ENCODE measurements at regions not wholly inside any gene's neighbourhood (a gene's known extent, or its start where the extent isn't known, plus 50 kb on each side); places are given as distances from the start of the nearest gene placed in this dataset.
"Not testable (repeated sequence)": the region's sequence is repeated elsewhere in the genome, so short reads cannot be mapped to it uniquely, and the experiment has no call there.

DNA sequence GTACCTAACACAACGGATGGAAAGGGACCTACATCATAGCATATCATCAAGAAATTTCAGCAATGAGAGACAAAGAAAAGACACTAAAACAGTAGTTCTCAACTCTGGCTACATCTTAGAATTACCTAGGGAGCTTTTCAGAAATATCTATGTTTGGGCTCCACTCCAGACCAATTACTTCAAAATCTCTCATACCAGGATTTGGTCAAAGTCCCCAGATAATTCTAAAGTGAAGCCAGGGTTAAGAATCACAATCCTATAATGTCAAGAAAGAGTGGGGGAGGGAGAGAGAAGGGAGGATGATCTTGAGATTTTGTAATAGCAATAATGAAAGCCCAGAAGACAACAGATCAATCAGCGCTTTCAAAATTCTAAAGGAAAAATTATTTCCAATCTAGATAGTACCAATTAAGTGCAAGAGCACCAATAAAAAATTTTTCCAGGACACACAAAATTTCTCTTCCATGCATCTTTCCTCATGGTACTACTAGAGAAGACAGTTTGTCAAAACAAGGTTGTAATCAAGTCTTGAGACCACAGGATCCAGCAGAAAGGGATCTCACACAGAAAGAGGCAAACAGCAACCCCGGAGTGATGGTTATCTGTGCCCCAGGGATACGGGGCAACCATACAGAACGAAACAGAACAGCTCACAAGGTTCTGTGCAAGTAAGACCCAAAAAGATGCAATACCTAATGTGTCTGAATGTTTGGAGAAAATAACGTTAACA lies 152.9 kb upstream of the DST start:
- POLR2A ChIA-PET, result no interaction called here

DNA sequence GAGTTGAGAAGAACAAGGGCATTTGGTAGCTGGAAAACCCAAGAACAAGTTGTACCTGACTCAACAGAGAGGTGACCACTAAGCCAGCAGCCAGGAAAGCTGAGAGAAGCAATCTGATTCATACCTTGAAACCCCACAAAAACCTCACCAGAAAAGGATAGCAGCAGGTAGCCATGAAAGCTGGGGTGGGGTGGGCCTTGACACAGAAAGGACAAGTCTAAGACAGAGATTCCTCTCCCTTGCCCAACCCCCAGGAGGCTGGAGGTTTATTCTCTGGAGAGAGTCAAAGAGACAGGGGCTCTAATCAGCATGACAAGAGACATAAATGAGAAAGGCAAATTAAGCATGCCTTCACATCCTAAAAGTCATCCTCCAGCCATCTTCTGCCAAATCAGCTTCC lies 151.7 kb upstream of the DST start:
- Mint-ChIP-seq H3K27me3 (ENCODE audit: low read depth) (peaks cover 10% of the 10 kb centered on the region), H3K27ac (no peak overlapping the region), H3K4me1 (ENCODE audit: low read depth) (no peaks in the 10 kb centered on the region), H3K36me3 (ENCODE audit: low read depth) (no peaks in the 10 kb centered on the region), H3K9me3 (ENCODE audit: insufficient read depth) (no peaks in the 10 kb centered on the region), H3K4me3 (no peak overlapping the region)
- CTCF ChIA-PET, result no interaction called here
- POLR2A ChIA-PET, result interaction anchor here (0.6 kb wide), 1 partner anchor 28 kb away, joined by 4 read pairs; no protein-coding TSS in a partner anchor
- DNase-seq (no peak), ATAC-seq (no peak)

More for the DNA sequence above, 152.9 kb upstream of the DST start:
- no peak overlapping the region for H3K27ac Mint-ChIP-seq
- ATAC-seq (no peak), DNase-seq (no peak)
- H3K4me1 Mint-ChIP-seq (ENCODE audit: low read depth), result no peaks in the 10 kb centered on the region
- no peaks in the 10 kb centered on the region for H3K9me3 Mint-ChIP-seq (ENCODE audit: insufficient read depth)
- CTCF ChIA-PET, result no interaction called here
- H3K36me3 Mint-ChIP-seq (ENCODE audit: low read depth), result no peaks in the 10 kb centered on the region
- no peak overlapping the region for H3K4me3 Mint-ChIP-seq
- peaks cover 8% of the 10 kb centered on the region for H3K27me3 Mint-ChIP-seq (ENCODE audit: low read depth)

DNA sequence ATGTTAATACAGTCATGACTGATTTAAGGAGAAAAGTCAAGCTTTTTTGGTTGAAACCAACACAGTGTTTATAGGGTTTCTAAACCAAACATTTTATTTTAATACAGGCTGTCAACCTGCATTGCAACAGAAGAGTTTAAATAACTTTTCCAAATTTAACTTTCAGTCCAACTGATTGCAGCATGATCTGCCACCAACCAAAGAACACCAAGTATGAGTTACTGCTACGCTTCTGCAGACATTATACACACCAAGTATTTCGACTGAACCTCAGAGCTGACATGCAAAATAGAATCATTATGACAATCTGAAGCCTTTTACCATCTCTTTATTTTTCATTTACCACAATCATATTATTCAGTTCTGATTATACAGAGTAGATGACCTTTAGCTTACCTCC lies 151.2 kb upstream of the DST start:
- H3K27me3 Mint-ChIP-seq (ENCODE audit: low read depth), result peaks cover 10% of the 10 kb centered on the region
- no peaks in the 10 kb centered on the region for H3K36me3 Mint-ChIP-seq (ENCODE audit: low read depth)
- no peak overlapping the region for H3K27ac Mint-ChIP-seq
- ChIA-PET CTCF (no interaction called here), POLR2A (interaction anchor here (0.6 kb wide), 1 partner anchor 27 kb away, joined by 4 read pairs; no protein-coding TSS in a partner anchor)
- no peak overlapping the region for H3K4me3 Mint-ChIP-seq
- ATAC-seq (no peak), DNase-seq (no peak)
- no peaks in the 10 kb centered on the region for H3K4me1 Mint-ChIP-seq (ENCODE audit: low read depth)
- no peaks in the 10 kb centered on the region for H3K9me3 Mint-ChIP-seq (ENCODE audit: insufficient read depth)

DNA sequence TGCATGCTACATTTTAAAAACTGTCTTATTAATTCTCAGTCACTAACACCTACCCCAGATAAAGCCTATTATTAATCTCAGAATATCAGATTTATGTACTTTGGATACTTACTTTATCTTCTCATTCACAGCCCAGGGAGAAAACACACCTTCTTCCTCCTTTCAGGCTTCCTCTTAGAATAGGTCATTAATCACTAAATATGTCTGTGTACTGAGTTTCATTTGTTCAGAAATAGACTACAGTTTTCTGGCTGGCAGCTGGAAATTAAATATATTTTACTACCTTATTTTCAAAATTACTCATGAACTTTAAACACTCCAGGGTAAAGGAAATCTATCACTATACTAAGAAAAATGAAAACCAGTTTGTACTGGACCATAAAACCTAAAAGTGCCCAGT lies 147.7 kb upstream of the DST start:
- ChIA-PET CTCF (no interaction called here), POLR2A (no interaction called here)
- peaks cover 10% of the 10 kb centered on the region for H3K27me3 Mint-ChIP-seq (ENCODE audit: low read depth)
- H3K9me3 Mint-ChIP-seq (ENCODE audit: insufficient read depth), result no peaks in the 10 kb centered on the region
- no peak overlapping the region for H3K27ac Mint-ChIP-seq
- DNase-seq (no peak), ATAC-seq (no peak)
- H3K4me1 Mint-ChIP-seq (ENCODE audit: low read depth), result no peaks in the 10 kb centered on the region
- H3K36me3 Mint-ChIP-seq (ENCODE audit: low read depth), result no peaks in the 10 kb centered on the region
- H3K4me3 Mint-ChIP-seq, result no peak overlapping the region

DNA sequence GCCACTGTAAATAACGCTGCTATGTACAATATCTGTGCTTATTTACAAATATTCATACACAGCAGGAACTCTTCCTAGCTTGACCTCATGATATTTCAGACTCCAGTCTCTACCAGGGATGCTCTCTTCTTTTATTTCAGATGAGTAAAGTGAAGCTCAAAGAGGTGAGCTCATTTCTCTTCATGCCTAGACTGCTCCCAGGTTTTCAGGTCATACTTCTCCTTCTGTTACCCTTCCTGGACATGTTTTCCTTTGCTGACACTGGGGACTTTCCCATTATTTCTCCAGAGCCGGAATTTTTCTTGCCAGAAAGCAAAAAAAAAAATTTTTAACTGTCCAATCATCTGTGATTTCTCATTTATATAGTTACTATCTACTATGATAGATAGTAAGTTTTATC lies 147.2 kb upstream of the DST start:
- ATAC-seq, result no peak
- H3K27ac Mint-ChIP-seq, result no peak overlapping the region
- CTCF ChIA-PET, result no interaction called here
- POLR2A ChIA-PET, result no interaction called here
- H3K4me3 Mint-ChIP-seq, result no peak overlapping the region
- no peaks in the 10 kb centered on the region for H3K36me3 Mint-ChIP-seq (ENCODE audit: low read depth)
- H3K9me3 Mint-ChIP-seq (ENCODE audit: insufficient read depth), result no peaks in the 10 kb centered on the region
- no peaks in the 10 kb centered on the region for H3K4me1 Mint-ChIP-seq (ENCODE audit: low read depth)
- H3K27me3 Mint-ChIP-seq (ENCODE audit: low read depth), result peaks cover 7% of the 10 kb centered on the region
- DNase-seq, result no peak

DNA sequence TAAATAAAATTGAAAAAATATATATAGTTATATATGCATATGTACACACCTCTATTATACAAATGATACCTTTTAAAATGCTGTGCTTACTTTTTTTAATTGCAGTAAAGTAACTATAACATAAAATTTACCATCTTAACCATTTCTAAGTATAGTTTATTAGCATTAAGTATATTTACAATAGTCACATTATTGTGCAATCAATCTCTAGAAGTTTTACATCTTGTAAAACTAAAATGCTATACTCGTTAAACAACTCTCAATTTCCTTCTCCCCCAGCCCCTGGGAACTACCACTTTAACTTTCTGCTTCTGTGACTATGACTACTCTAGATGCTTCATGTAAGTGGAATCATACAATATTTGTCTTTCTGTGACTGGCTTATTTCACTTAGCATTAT lies 146.7 kb upstream of the DST start:
- Mint-ChIP-seq H3K4me3 (no peak overlapping the region), H3K36me3 (ENCODE audit: low read depth) (no peaks in the 10 kb centered on the region), H3K27me3 (ENCODE audit: low read depth) (peaks cover 3% of the 10 kb centered on the region), H3K4me1 (ENCODE audit: low read depth) (no peaks in the 10 kb centered on the region), H3K9me3 (ENCODE audit: insufficient read depth) (no peaks in the 10 kb centered on the region), H3K27ac (no peak overlapping the region)
- DNase-seq (no peak), ATAC-seq (no peak)
- ChIA-PET POLR2A (no interaction called here), CTCF (no interaction called here)

- H3K4me1 Mint-ChIP-seq (ENCODE audit: low read depth), result no peaks in the 10 kb centered on the region
- ATAC-seq (no peak), DNase-seq (no peak)
- no peaks in the 10 kb centered on the region for H3K36me3 Mint-ChIP-seq (ENCODE audit: low read depth)
- POLR2A ChIA-PET, result no interaction called here
- H3K27me3 Mint-ChIP-seq (ENCODE audit: low read depth), result peaks cover 2% of the 10 kb centered on the region
- CTCF ChIA-PET, result no interaction called here
- no peak overlapping the region for H3K4me3 Mint-ChIP-seq
- H3K9me3 Mint-ChIP-seq (ENCODE audit: insufficient read depth), result no peaks in the 10 kb centered on the region
- H3K27ac Mint-ChIP-seq, result no peak overlapping the region
These were observed 144.5 kb upstream of the DST start for GRCh38 chr6:56787209-56787608.

- no peaks in the 10 kb centered on the region for H3K4me1 Mint-ChIP-seq (ENCODE audit: low read depth)
- no peak for DNase-seq
- POLR2A ChIA-PET, result no interaction called here
- CTCF ChIA-PET, result no interaction called here
- ATAC-seq, result no peak
- H3K4me3 Mint-ChIP-seq, result no peak overlapping the region
- no peaks in the 10 kb centered on the region for H3K9me3 Mint-ChIP-seq (ENCODE audit: insufficient read depth)
- peaks cover 2% of the 10 kb centered on the region for H3K27me3 Mint-ChIP-seq (ENCODE audit: low read depth)
- no peak overlapping the region for H3K27ac Mint-ChIP-seq
- H3K36me3 Mint-ChIP-seq (ENCODE audit: low read depth), result no peaks in the 10 kb centered on the region
These were observed 143.6 kb upstream of the DST start for GRCh38 chr6:56786256-56786655.

- H3K27me3 Mint-ChIP-seq (ENCODE audit: low read depth); H3K4me1 Mint-ChIP-seq (ENCODE audit: low read depth); H3K9me3 Mint-ChIP-seq (ENCODE audit: insufficient read depth); H3K4me3 Mint-ChIP-seq; POLR2A ChIA-PET; H3K27ac Mint-ChIP-seq; H3K36me3 Mint-ChIP-seq (ENCODE audit: low read depth); DNase-seq; CTCF ChIA-PET; ATAC-seq: not testable (repeated sequence)
These were observed 142.8 kb upstream of the DST start for GRCh38 chr6:56785536-56785935.

DNA sequence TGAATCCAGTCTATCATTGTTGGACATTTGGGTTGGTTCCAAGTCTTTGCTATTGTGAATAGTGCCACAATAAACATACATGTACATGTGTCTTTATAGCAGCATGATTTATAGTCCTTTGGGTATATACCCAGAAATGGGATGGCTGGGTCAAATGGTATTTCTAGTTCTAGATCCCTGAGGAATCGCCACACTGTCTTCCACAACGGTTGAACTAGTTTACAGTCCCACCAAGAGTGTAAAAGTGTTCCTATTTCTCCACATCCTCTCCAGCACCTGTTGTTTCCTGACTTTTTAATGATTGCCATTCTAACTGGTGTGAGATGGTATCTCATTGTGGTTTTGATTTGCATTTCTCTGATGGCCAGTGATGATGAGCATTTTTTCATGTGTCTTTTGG lies 137.4 kb upstream of the DST start:
- ATAC-seq; H3K36me3 Mint-ChIP-seq (ENCODE audit: low read depth); DNase-seq; H3K4me3 Mint-ChIP-seq; POLR2A ChIA-PET; H3K9me3 Mint-ChIP-seq (ENCODE audit: insufficient read depth); H3K4me1 Mint-ChIP-seq (ENCODE audit: low read depth); H3K27ac Mint-ChIP-seq; CTCF ChIA-PET; H3K27me3 Mint-ChIP-seq (ENCODE audit: low read depth): not testable (repeated sequence)

DNA sequence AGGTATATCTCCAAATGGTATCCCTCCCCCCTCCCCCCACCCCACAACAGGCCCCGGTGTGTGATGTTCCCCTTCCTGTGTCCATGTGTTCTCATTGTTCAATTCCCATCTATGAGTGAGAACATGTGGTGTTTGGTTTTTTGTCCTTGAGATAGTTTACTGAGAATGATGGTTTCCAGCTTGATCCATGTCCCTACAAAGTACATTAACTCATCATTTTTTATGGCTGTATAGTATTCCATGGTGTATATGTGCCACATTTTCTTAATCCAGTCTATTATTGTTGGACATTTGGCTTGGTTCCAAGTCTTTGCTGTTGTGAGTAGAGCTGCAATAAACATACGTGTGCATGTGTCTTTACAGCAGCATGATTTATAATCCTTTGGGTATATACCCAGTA lies 135.8 kb upstream of the DST start:
- CTCF ChIA-PET; DNase-seq; H3K9me3 Mint-ChIP-seq (ENCODE audit: insufficient read depth); H3K4me3 Mint-ChIP-seq; H3K4me1 Mint-ChIP-seq (ENCODE audit: low read depth); H3K36me3 Mint-ChIP-seq (ENCODE audit: low read depth); H3K27me3 Mint-ChIP-seq (ENCODE audit: low read depth); ATAC-seq; POLR2A ChIA-PET; H3K27ac Mint-ChIP-seq: not testable (repeated sequence)

DNA sequence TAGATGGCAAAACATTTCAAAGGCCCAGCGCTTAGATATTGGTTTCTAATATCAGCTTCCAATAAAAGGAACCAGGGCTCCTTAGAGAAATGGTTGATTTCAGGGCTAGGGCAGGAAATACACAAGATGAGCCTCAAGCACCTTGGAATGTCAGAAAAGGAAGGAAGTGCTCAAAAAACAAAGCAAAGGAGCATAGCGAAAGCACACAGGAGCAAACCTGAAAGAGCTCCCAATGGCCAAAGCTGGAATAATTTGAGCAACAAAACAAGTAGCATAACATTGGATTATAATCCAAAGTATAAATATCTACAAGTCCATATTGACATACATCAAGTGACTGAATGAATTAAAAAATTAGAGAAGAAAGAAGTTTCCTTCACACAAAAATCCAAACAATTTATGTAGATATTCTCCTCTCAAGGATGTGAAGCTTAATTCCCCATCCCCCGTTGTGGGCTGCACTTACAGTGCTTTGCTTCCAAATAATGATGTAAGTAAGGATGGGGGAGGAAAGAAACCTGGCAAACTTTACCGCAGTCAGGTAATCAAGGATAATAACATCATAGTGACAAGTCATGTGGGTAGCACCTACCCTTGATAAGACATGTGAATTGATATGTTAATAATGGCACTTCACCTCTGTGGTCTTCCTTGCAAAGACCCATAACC lies 132.9 kb upstream of the DST start:
- no peak for DNase-seq
- ChIA-PET CTCF (no interaction called here), POLR2A (no interaction called here)
- no peaks in the 10 kb centered on the region for H3K9me3 Mint-ChIP-seq (ENCODE audit: insufficient read depth)
- no peak overlapping the region for H3K27ac Mint-ChIP-seq
- no peaks in the 10 kb centered on the region for H3K27me3 Mint-ChIP-seq (ENCODE audit: low read depth)
- no peaks in the 10 kb centered on the region for H3K36me3 Mint-ChIP-seq (ENCODE audit: low read depth)
- H3K4me1 Mint-ChIP-seq (ENCODE audit: low read depth), result no peaks in the 10 kb centered on the region
- ATAC-seq, result no peak
- H3K4me3 Mint-ChIP-seq, result no peak overlapping the region

DNA sequence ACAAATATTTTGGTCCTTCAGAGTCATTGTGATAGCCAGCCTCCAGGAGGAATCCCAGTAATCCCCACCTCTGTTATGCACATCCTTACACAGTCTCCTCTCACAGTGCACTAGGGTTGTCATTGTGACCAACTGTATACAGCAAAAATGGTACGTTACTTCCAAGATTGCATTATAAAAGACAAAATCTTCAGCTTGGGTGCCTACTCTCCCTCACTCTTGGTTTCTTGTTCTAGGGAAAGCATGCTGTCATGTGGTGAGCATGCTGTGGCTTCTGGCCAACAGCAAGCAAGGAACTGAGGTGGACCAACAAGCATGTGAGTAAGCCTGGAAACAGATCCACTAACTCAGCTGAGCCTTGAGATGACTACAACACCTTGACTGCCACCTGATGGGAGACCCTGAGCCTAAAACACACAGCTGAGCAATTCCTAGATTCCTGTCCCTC lies 130.1 kb upstream of the DST start:
- ChIA-PET CTCF (no interaction called here), POLR2A (no interaction called here)
- no peaks in the 10 kb centered on the region for H3K27me3 Mint-ChIP-seq (ENCODE audit: low read depth)
- no peak overlapping the region for H3K27ac Mint-ChIP-seq
- H3K4me3 Mint-ChIP-seq, result no peak overlapping the region
- ATAC-seq (no peak), DNase-seq (no peak)
- no peaks in the 10 kb centered on the region for H3K4me1 Mint-ChIP-seq (ENCODE audit: low read depth)
- H3K9me3 Mint-ChIP-seq (ENCODE audit: insufficient read depth), result no peaks in the 10 kb centered on the region
- no peaks in the 10 kb centered on the region for H3K36me3 Mint-ChIP-seq (ENCODE audit: low read depth)
